Adrenal gland (tissue), 5 donors: ENCODE measurements at regions not wholly inside any gene's neighbourhood (a gene's known extent, or its start where the extent isn't known, plus 50 kb on each side); places are given as distances from the start of the nearest gene placed in this dataset.

Source experiments
- CTCF ChIP-seq, 6 experiments: fragments of 450-650 bp in 4 of 6; fragments of 200-600 bp in 2 of 6; sonication (generic) in 1 of 6; IDR thresholded peaks; 1 replicate in 5 of 6; 2 replicates in 1 of 6; pipeline versions ENCODE4 v1.5.1 to v1.8.0; 2016 to 2021; ENCODE audit warnings: antibody characterized with exemption in 6 of 6, mild to moderate bottlenecking in 2 of 6, moderate library complexity in 1 of 6
- POLR2A ChIP-seq, 2 donors: fragments of 450-650 bp; IDR thresholded peaks; one replicate each; pipeline ENCODE4 v1.6.1; 2017; ENCODE audit warnings: antibody characterized with exemption in 2 of 2, mild to moderate bottlenecking in 2 of 2, moderate library complexity in 1 of 2
- donor health status: DM: no; HTN: no; CAD: no.

- TF ChIP-seq CTCF (IDR thresholded peaks at IDR 0.05) (no peak), POLR2A (IDR thresholded peaks at IDR 0.05) (no peak)
Measured at GRCh38 chr4:176619430-176619829, 173.3 kb downstream of the VEGFC start.
